ENCODE measurements at regions not wholly inside any gene's neighbourhood (a gene's known extent, or its start where the extent isn't known, plus 50 kb on each side); places are given as distances from the start of the nearest gene placed in this dataset.

- no peak for DNase-seq (ENCODE audit: extremely low read depth, insufficient read length)
- no peak overlapping the region for H3K4me3 ChIP-seq (replicated peaks; ENCODE audit: low read depth, low read length)
- no peaks in the 10 kb centered on the region for H3K36me3 ChIP-seq (ENCODE audit: control insufficient read depth, insufficient read depth, low read length)
- H3K27me3 ChIP-seq (replicated peaks; ENCODE audit: control insufficient read depth, insufficient read depth, low read length): no peaks in the 10 kb centered on the region
- no peak for TF ChIP-seq CTCF (IDR thresholded peaks at IDR 0.05; ENCODE audit: insufficient read depth, low read length, poor library complexity, severe bottlenecking)
These were observed 122.0 kb upstream of the SCAF11 start for GRCh38 chr12:46112364-46112763.

GRCh38 chr12:46111715-46112114, 121.3 kb upstream of the SCAF11 start:
- Histone ChIP-seq H3K36me3 (ENCODE audit: control insufficient read depth, insufficient read depth, low read length) (no peaks in the 10 kb centered on the region), H3K4me3 (replicated peaks; ENCODE audit: low read depth, low read length) (no peak overlapping the region), H3K27me3 (replicated peaks; ENCODE audit: control insufficient read depth, insufficient read depth, low read length) (no peaks in the 10 kb centered on the region)
- TF ChIP-seq CTCF (IDR thresholded peaks at IDR 0.05; ENCODE audit: insufficient read depth, low read length, poor library complexity, severe bottlenecking): no peak
- no peak for DNase-seq (ENCODE audit: extremely low read depth, insufficient read length)

DNA sequence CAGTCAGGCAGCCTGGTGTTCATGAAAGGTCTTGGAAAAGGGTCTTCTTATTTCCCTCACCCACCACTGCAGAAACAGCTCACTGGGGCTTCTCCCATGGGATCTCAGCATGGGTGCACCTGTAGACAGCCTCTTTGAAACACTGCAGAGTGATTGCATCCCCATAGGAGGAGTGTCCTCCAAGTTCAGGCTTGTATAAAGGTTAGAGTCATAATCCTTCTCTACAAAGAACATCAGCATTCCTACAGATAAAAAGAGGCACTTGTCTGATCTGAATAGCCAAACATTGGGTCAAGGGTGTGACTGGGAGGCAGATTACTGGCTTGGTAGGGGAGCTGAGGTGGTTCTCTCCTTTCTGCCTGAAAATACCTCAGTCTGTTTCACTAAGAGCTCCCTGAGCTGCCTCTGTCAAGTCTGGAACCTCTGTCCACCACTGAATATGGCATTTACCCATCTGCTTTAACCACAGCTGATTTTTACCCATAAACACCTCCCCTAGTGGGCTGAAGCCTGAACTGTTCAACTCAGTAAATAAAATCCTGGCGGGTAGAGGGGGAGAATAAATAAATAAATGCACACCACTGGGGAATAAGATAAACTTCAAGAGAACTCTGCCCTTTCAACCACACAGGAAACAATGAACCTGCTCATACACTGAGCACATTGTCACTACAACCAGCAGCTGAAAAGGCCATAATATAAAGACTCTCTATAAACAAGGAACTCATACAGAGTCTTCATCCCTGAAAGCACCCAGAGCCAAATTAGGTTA, 120.7 kb upstream of the SCAF11 start:
- Histone ChIP-seq H3K4me3 (replicated peaks; ENCODE audit: low read depth, low read length) (no peak overlapping the region), H3K36me3 (ENCODE audit: control insufficient read depth, insufficient read depth, low read length) (no peaks in the 10 kb centered on the region), H3K27me3 (replicated peaks; ENCODE audit: control insufficient read depth, insufficient read depth, low read length) (no peaks in the 10 kb centered on the region)
- TF ChIP-seq CTCF (IDR thresholded peaks at IDR 0.05; ENCODE audit: insufficient read depth, low read length, poor library complexity, severe bottlenecking): peak; percentile 38
- peak; percentile 24 for DNase-seq (ENCODE audit: extremely low read depth, insufficient read length)

GRCh38 chr12:46110223-46110611, 119.8 kb upstream of the SCAF11 start:
- no peak overlapping the region for H3K4me3 ChIP-seq (replicated peaks; ENCODE audit: low read depth, low read length)
- TF ChIP-seq CTCF (IDR thresholded peaks at IDR 0.05; ENCODE audit: insufficient read depth, low read length, poor library complexity, severe bottlenecking): no peak
- H3K36me3 ChIP-seq (ENCODE audit: control insufficient read depth, insufficient read depth, low read length): no peaks in the 10 kb centered on the region
- no peak for DNase-seq (ENCODE audit: extremely low read depth, insufficient read length)
- H3K27me3 ChIP-seq (replicated peaks; ENCODE audit: control insufficient read depth, insufficient read depth, low read length): no peaks in the 10 kb centered on the region

DNA sequence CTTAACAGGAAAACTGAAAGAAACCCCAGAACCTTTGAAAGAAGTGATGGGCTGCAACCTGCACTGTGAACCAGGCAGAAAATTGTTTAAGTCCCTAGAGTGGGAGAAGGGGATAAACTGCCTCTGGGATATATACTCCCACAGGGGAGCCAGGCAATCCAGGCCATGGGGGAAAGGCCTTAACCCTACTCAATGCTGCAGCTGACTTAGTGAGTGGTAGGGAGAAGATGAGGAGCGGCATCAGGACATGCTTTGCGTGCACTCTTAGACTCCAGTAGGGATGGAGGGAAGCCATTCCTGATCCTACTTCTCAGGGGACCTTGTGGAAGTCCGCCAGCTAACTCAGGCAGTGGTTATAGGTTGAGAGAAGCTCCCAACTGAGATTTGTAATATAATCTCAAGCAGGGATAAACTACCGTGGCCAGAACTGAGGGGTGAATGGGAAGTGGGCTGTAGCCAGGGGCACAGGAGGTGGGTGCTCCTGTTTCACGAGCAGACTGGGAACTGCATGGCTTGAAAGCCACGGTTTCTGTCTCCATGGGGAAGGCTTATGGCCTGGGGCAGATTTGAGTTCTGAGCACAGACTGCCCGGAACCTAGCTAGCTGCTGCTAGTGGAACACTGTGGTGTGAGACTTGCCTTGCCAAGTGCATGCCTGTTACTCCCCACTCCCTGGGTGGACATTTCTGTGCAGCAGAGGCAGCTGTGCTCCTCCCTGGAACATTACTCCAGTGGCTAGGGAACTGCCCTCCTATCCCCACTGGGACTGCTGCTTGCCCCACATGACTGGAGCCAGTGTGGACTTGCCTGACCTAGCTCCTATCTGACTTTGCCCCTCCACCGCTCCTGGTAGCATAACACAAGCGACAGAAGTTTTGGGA, 119.2 kb upstream of the SCAF11 start:
- TF ChIP-seq CTCF (IDR thresholded peaks at IDR 0.05; ENCODE audit: insufficient read depth, low read length, poor library complexity, severe bottlenecking): no peak
- peak; percentile 22 for DNase-seq (ENCODE audit: extremely low read depth, insufficient read length)
- Histone ChIP-seq H3K27me3 (replicated peaks; ENCODE audit: control insufficient read depth, insufficient read depth, low read length) (no peaks in the 10 kb centered on the region), H3K4me3 (replicated peaks; ENCODE audit: low read depth, low read length) (no peak overlapping the region), H3K36me3 (ENCODE audit: control insufficient read depth, insufficient read depth, low read length) (no peaks in the 10 kb centered on the region)

Data from GM06990 (cell line).